ENCODE measurements at regions not wholly inside any gene's neighbourhood (a gene's known extent, or its start where the extent isn't known, plus 50 kb on each side); places are given as distances from the start of the nearest gene placed in this dataset.

GRCh38 chr10:128213156-128213555 is 86.9 kb upstream of the MKI67 start:
- no peak for TF ChIP-seq CTCF (IDR thresholded peaks at IDR 0.05; ENCODE audit: low read depth, low read length)
- DNase-seq (ENCODE audit: extremely low read depth, low read depth), result no peak

GRCh38 chr10:128215733-128216132 is 89.5 kb upstream of the MKI67 start:
- DNase-seq (ENCODE audit: extremely low read depth, low read depth), result no peak

GRCh38 chr10:128217136-128217535 is 90.9 kb upstream of the MKI67 start:
- no peak for TF ChIP-seq CTCF (IDR thresholded peaks at IDR 0.05; ENCODE audit: low read depth, low read length)
- no peak for DNase-seq (ENCODE audit: extremely low read depth, low read depth)

More at GRCh38 chr10:128215733-128216132, 89.5 kb upstream of the MKI67 start:
- no peak for TF ChIP-seq CTCF (IDR thresholded peaks at IDR 0.05; ENCODE audit: low read depth, low read length)

- TF ChIP-seq CTCF (IDR thresholded peaks at IDR 0.05; ENCODE audit: low read depth, low read length), result no peak
- DNase-seq (ENCODE audit: extremely low read depth, low read depth), result no peak
Measured at GRCh38 chr10:128218161-128218560, 91.9 kb upstream of the MKI67 start.

GRCh38 chr10:128219295-128219694 is 93.1 kb upstream of the MKI67 start:
- TF ChIP-seq CTCF (IDR thresholded peaks at IDR 0.05; ENCODE audit: low read depth, low read length), result no peak
- DNase-seq (ENCODE audit: extremely low read depth, low read depth), result no peak

GRCh38 chr10:128220021-128220420 is 93.8 kb upstream of the MKI67 start:
- DNase-seq (ENCODE audit: extremely low read depth, low read depth), result no peak
- TF ChIP-seq CTCF (IDR thresholded peaks at IDR 0.05; ENCODE audit: low read depth, low read length), result no peak

- TF ChIP-seq CTCF (IDR thresholded peaks at IDR 0.05; ENCODE audit: low read depth, low read length), result no peak
- DNase-seq (ENCODE audit: extremely low read depth, low read depth), result no peak
Measured at GRCh38 chr10:128221117-128221516, 94.9 kb upstream of the MKI67 start.
